Panc1 (cell line): ENCODE measurements at regions not wholly inside any gene's neighbourhood (a gene's known extent, or its start where the extent isn't known, plus 50 kb on each side); places are given as distances from the start of the nearest gene placed in this dataset.

ENCODE experiments used
- ATAC-seq: fragments of 200-7000 bp; cut with Tn5 transposase; 2 replicates; pipeline ENCODE4 v1.9.1; 2020; ENCODE audit warnings: mild to moderate bottlenecking, moderate library complexity
- BruUV-seq: library from RNA; stranded (reverse); fragments of 400-500 nt; replicated peaks from 2 replicates; lab custom pipeline; 2021; lab: Mats Ljungman, UMichigan
- CTCF ChIA-PET: fragments of 300-600 bp; sonication (Branson Sonifier 250); formaldehyde crosslinking; loops from one replicate; lab custom pipeline; 2022; ENCODE audit warnings: antibody characterized with exemption; lab: Charles Lee
- POLR2A ChIA-PET: fragments of 300-600 bp; sonication (Branson Sonifier 250); formaldehyde crosslinking; loops from one replicate; lab custom pipeline; 2022; ENCODE audit warnings: antibody characterized with exemption; lab: Charles Lee
- DNase-seq: peaks from one replicate; pipeline ENCODE4 v3.0.0-alpha.2; 2010; ENCODE audit warnings: low read depth, low spot score
- H3K27ac ChIP-seq: 2 replicates; pipeline ENCODE4 v1.5.1; 2011; ENCODE audit warnings: mild to moderate bottlenecking, low read length, inconsistent platforms
- H3K27me3 ChIP-seq: fragments of 200-500 bp; sonication (Bioruptor generic); 2 replicates; pipeline ENCODE4 v1.6.0; 2014; ENCODE audit warnings: low read length, inconsistent platforms; ENCODE audit not compliant: control insufficient read depth, insufficient read depth
- H3K36me3 ChIP-seq: fragments of 200-500 bp; sonication (Bioruptor generic); 2 replicates; pipeline ENCODE4 v1.5.1; 2014; ENCODE audit warnings: inconsistent platforms, mild to moderate bottlenecking, low read length, moderate library complexity; ENCODE audit not compliant: control insufficient read depth, insufficient read depth
- H3K4me1 ChIP-seq: 2 replicates; pipeline ENCODE4 v1.5.1; 2011; ENCODE audit warnings: inconsistent platforms, mild to moderate bottlenecking, low read length, moderate library complexity; ENCODE audit not compliant: control insufficient read depth, insufficient read depth
- H3K4me3 ChIP-seq, 2 experiments: 2 replicates each; pipeline ENCODE4 v1.5.1; 2011 to 2012; ENCODE audit warnings: low read depth in 2 of 2, low read length in 2 of 2, mild to moderate bottlenecking in 2 of 2, inconsistent platforms in 1 of 2, moderate library complexity in 1 of 2
- H3K9me3 ChIP-seq: fragments of 200-500 bp; sonication (Bioruptor generic); 2 replicates; pipeline ENCODE4 v1.5.1; 2014; ENCODE audit warnings: low read depth, mild to moderate bottlenecking, inconsistent platforms, low read length, moderate library complexity; ENCODE audit not compliant: control insufficient read depth, insufficient read depth
- POLR2AphosphoS5 ChIP-seq: IDR thresholded peaks from 2 replicates; pipeline ENCODE4 v1.6.1; 2012; ENCODE audit warnings: mild to moderate bottlenecking, low read depth, low read length, moderate library complexity
- SIN3A ChIP-seq: IDR thresholded peaks from 2 replicates; pipeline ENCODE4 v1.6.1; 2012; ENCODE audit warnings: low read depth, mild to moderate bottlenecking, low read length, moderate library complexity, borderline replicate concordance; ENCODE audit not compliant: insufficient read depth
- TCF7L2 ChIP-seq: IDR thresholded peaks from 2 replicates; pipeline ENCODE4 v1.6.1; 2011; ENCODE audit warnings: mild to moderate bottlenecking, low read depth, low read length, inconsistent platforms
- in situ Hi-C: cut with HindIII; loops from 2 replicates; pipeline ENCODE4 v1.10.0; 2016; ENCODE audit warnings: low sequenced_read_pairs, low pct_unique_long_range_greater_than_20kb
- intact Hi-C: fragments of 100-400 bp; cut with micrococcal nuclease; formaldehyde crosslinking; loops from one replicate; pipeline ENCODE4 v1.10.0; 2022; ENCODE audit not compliant: unreplicated experiment
- TF ChIP-seq, protein P1 (sequence below): fragments of 450-650 bp; IDR thresholded peaks from 2 replicates; pipeline ENCODE4 v1.5.1; 2017; ENCODE audit warnings: mild to moderate bottlenecking
- TF ChIP-seq, protein P2 (sequence below), 2 experiments: IDR thresholded peaks; 2 replicates each; pipeline ENCODE4 v1.6.1; 2011 to 2012; ENCODE audit warnings: low read depth in 2 of 2, control low read depth in 1 of 2, low read length in 1 of 2, mild to moderate bottlenecking in 1 of 2, moderate library complexity in 1 of 2; ENCODE audit not compliant: insufficient read depth in 1 of 2

DNA sequence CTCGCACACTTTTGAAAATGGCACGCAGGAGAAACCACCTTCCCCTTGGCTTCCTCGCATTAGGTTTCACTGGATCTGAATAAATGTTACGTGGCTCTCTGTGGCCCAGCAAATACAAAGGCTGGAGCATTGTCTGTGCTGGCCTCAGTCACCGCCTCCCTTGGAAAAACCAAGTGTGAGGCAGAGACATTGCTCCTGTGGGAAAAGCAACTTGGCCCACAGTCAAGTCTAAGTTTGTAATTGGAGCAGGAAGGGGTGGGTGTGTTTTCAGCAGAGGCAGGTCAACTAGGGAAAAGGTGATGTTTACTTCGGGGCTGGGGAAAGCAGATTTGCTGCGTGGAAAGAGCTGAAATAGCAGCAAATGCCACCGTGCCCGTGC, 101.6 kb downstream of the IRS2 start:
- ATAC-seq (no peak), DNase-seq (no peak)
- TF ChIP-seq, protein P1, sequence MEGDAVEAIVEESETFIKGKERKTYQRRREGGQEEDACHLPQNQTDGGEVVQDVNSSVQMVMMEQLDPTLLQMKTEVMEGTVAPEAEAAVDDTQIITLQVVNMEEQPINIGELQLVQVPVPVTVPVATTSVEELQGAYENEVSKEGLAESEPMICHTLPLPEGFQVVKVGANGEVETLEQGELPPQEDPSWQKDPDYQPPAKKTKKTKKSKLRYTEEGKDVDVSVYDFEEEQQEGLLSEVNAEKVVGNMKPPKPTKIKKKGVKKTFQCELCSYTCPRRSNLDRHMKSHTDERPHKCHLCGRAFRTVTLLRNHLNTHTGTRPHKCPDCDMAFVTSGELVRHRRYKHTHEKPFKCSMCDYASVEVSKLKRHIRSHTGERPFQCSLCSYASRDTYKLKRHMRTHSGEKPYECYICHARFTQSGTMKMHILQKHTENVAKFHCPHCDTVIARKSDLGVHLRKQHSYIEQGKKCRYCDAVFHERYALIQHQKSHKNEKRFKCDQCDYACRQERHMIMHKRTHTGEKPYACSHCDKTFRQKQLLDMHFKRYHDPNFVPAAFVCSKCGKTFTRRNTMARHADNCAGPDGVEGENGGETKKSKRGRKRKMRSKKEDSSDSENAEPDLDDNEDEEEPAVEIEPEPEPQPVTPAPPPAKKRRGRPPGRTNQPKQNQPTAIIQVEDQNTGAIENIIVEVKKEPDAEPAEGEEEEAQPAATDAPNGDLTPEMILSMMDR = no peak
- TF ChIP-seq POLR2AphosphoS5 (no peak), SIN3A (no peak), TCF7L2 (no peak)
- TF ChIP-seq, protein P2, sequence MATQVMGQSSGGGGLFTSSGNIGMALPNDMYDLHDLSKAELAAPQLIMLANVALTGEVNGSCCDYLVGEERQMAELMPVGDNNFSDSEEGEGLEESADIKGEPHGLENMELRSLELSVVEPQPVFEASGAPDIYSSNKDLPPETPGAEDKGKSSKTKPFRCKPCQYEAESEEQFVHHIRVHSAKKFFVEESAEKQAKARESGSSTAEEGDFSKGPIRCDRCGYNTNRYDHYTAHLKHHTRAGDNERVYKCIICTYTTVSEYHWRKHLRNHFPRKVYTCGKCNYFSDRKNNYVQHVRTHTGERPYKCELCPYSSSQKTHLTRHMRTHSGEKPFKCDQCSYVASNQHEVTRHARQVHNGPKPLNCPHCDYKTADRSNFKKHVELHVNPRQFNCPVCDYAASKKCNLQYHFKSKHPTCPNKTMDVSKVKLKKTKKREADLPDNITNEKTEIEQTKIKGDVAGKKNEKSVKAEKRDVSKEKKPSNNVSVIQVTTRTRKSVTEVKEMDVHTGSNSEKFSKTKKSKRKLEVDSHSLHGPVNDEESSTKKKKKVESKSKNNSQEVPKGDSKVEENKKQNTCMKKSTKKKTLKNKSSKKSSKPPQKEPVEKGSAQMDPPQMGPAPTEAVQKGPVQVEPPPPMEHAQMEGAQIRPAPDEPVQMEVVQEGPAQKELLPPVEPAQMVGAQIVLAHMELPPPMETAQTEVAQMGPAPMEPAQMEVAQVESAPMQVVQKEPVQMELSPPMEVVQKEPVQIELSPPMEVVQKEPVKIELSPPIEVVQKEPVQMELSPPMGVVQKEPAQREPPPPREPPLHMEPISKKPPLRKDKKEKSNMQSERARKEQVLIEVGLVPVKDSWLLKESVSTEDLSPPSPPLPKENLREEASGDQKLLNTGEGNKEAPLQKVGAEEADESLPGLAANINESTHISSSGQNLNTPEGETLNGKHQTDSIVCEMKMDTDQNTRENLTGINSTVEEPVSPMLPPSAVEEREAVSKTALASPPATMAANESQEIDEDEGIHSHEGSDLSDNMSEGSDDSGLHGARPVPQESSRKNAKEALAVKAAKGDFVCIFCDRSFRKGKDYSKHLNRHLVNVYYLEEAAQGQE (IDR thresholded peaks at IDR 0.05; ENCODE audit: insufficient read depth in 1 of 2, low read depth in 2 of 2, low read length in 1 of 2) = no peak
- Histone ChIP-seq H3K36me3 (no peaks in the 10 kb centered on the region), H3K4me1 (no peaks in the 10 kb centered on the region), H3K9me3 (no peaks in the 10 kb centered on the region), H3K4me3 (no peak overlapping the region), H3K27me3 (no peaks in the 10 kb centered on the region), H3K27ac (no peak overlapping the region)
- ChIA-PET POLR2A (no interaction called here), CTCF (no interaction called here)
- intact Hi-C loops (no loop called here), in situ Hi-C loops (no loop called here)
- BruUV-seq = no TSS peak

DNA sequence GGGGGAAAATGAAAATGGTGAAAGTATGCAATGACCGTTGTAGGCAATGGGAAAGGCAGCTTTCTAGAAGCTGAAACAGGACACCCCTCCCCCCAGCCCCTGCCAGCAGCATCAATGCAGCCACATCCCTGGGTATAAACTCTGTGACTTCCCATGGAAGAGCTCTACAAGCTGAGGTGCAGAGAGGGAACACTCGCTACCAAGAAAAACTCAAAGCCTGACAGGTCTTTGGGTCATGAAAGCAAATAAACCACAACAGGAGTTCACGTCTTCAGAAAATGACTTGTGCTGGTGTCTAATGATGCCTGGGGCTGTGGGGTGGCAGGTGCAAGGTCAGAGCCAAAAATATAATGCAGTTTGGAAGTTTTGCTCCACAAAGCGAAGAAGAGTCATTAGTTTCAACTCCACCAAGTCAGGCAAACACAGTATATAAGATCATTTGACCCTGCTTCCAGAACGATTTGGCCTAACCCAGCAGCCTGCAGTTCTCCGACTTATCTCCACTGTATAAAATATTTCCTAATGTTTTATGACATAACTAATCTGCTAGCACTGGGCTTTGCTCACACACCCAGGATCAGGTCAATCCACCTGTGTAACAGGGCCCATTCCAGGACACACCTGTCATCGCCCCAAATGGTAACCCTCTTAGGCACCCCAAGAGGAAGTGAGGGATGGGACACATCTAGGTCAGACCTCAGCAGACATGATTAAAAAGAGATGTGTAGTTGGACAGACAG, 102.1 kb downstream of the IRS2 start:
- DNase-seq (no peak), ATAC-seq (no peak)
- Histone ChIP-seq H3K36me3 (no peaks in the 10 kb centered on the region), H3K4me1 (no peaks in the 10 kb centered on the region), H3K9me3 (no peaks in the 10 kb centered on the region), H3K4me3 (no peak overlapping the region), H3K27me3 (no peaks in the 10 kb centered on the region), H3K27ac (no peak overlapping the region)
- intact Hi-C loops (no loop called here), in situ Hi-C loops (no loop called here)
- CTCF ChIA-PET = no interaction called here
- no TSS peak for BruUV-seq
- TF ChIP-seq TCF7L2 (no peak), POLR2AphosphoS5 (no peak), SIN3A (no peak)
- TF ChIP-seq, protein P2 (IDR thresholded peaks at IDR 0.05; ENCODE audit: insufficient read depth in 1 of 2, low read depth in 2 of 2, low read length in 1 of 2) = no peak
- TF ChIP-seq, protein P1 = no peak
- POLR2A ChIA-PET = no interaction called here
